OCI-LY1 (cell line): ENCODE measurements at regions not wholly inside any gene's neighbourhood (a gene's known extent, or its start where the extent isn't known, plus 50 kb on each side); places are given as distances from the start of the nearest gene placed in this dataset.

ENCODE experiments used
- H2AFZ ChIP-seq: fragments of 200-600 bp; sonication (generic), shearing (Covaris generic); 2 replicates; pipeline ENCODE4 v1.6.0; 2014; ENCODE audit warnings: antibody characterized with exemption, mild to moderate bottlenecking, low read length
- H3F3A ChIP-seq: fragments of 200-600 bp; sonication (generic), shearing (Covaris generic); 2 replicates; pipeline ENCODE4 v1.6.0; 2014; ENCODE audit warnings: mild to moderate bottlenecking, antibody characterized with exemption, low read length, moderate library complexity; ENCODE audit not compliant: insufficient read depth
- H3K27ac ChIP-seq: fragments of 200-600 bp; sonication (generic); 2 replicates; pipeline ENCODE4 v1.5.1; 2014; ENCODE audit warnings: low read length, mixed run types, mild to moderate bottlenecking, low read depth; ENCODE audit not compliant: poor library complexity, severe bottlenecking
- H3K27me3 ChIP-seq: fragments of 200-600 bp; sonication (generic); 2 replicates; pipeline ENCODE4 v1.6.0; 2014; ENCODE audit warnings: antibody characterized with exemption, mild to moderate bottlenecking, low read length, moderate library complexity; ENCODE audit not compliant: insufficient read depth
- H3K36me3 ChIP-seq: fragments of 200-600 bp; sonication (generic); 2 replicates; pipeline ENCODE4 v1.6.1; 2014; ENCODE audit warnings: mild to moderate bottlenecking, antibody characterized with exemption, low read length, moderate library complexity, mixed read lengths; ENCODE audit not compliant: insufficient read depth
- H3K4me1 ChIP-seq: fragments of 200-600 bp; sonication (generic); 2 replicates; pipeline ENCODE4 v1.5.1; 2014; ENCODE audit warnings: mild to moderate bottlenecking, low read length, moderate library complexity; ENCODE audit not compliant: insufficient read depth, severe bottlenecking
- H3K4me2 ChIP-seq: fragments of 200-600 bp; sonication (generic), shearing (Covaris generic); 2 replicates; pipeline ENCODE4 v1.6.1; 2014; ENCODE audit warnings: low read length
- H3K4me3 ChIP-seq: fragments of 200-600 bp; sonication (generic); 2 replicates; pipeline ENCODE4 v1.5.1; 2014; ENCODE audit warnings: low read length, low read depth, mild to moderate bottlenecking, mixed read lengths; ENCODE audit not compliant: poor library complexity, severe bottlenecking
- H3K79me2 ChIP-seq: fragments of 200-600 bp; shearing (Covaris generic); 2 replicates; pipeline ENCODE4 v1.6.1; 2016; ENCODE audit warnings: mixed run types, low read length, mixed read lengths; ENCODE audit not compliant: insufficient read depth
- H3K9ac ChIP-seq: fragments of 200-600 bp; sonication (generic), shearing (Covaris generic); 2 replicates; pipeline ENCODE4 v1.6.1; 2014; ENCODE audit warnings: mild to moderate bottlenecking, low read length, mixed read lengths
- H3K9me2 ChIP-seq: fragments of 200-600 bp; sonication (generic), shearing (Covaris generic); 2 replicates; pipeline ENCODE4 v1.6.1; 2014; ENCODE audit warnings: low read depth, mild to moderate bottlenecking, low read length, mixed read lengths
- H3K9me3 ChIP-seq: fragments of 200-600 bp; shearing (Covaris generic); 2 replicates; pipeline ENCODE4 v1.6.1; 2014; ENCODE audit warnings: low read length, mixed read lengths
- H4K20me1 ChIP-seq: fragments of 200-600 bp; sonication (generic), shearing (Covaris generic); 2 replicates; pipeline ENCODE4 v1.6.0; 2016; ENCODE audit warnings: mild to moderate bottlenecking, low read length; ENCODE audit not compliant: insufficient read depth
- CTCF ChIP-seq: fragments of 200-600 bp; sonication (generic), shearing (Covaris generic); IDR thresholded peaks from 2 replicates; pipeline ENCODE4 v1.5.1; 2017; ENCODE audit warnings: mild to moderate bottlenecking, antibody characterized with exemption, low read length, moderate library complexity, mixed read lengths
- EZH2 ChIP-seq: fragments of 200-600 bp; sonication (generic), shearing (Covaris generic); IDR thresholded peaks from 2 replicates; pipeline ENCODE4 v1.8.0; 2017; ENCODE audit warnings: borderline replicate concordance, mixed run types, mild to moderate bottlenecking, antibody characterized with exemption, low read length, moderate library complexity, mixed read lengths

GRCh38 chr12:114293571-114294302 lies 112.2 kb downstream of the TBX5 start:
- Histone ChIP-seq H3K9ac (no peak overlapping the region), H3K79me2 (no peaks in the 10 kb centered on the region), H3K9me3 (no peaks in the 10 kb centered on the region), H3K4me3 (no peak overlapping the region), H3K4me2 (no peak overlapping the region), H3F3A (no peaks in the 10 kb centered on the region), H3K4me1 (no peaks in the 10 kb centered on the region), H2AFZ (no peak overlapping the region), H4K20me1 (no peaks in the 10 kb centered on the region), H3K27me3 (no peaks in the 10 kb centered on the region), H3K27ac (no peak overlapping the region), H3K9me2 (no peaks in the 10 kb centered on the region), H3K36me3 (no peaks in the 10 kb centered on the region)
- no peak for TF ChIP-seq CTCF
- TF ChIP-seq EZH2, result no peak

- H3K4me3 ChIP-seq, result no peak overlapping the region
- no peaks in the 10 kb centered on the region for H3F3A ChIP-seq
- TF ChIP-seq EZH2 (no peak), CTCF (no peak)
- no peaks in the 10 kb centered on the region for H4K20me1 ChIP-seq
- no peaks in the 10 kb centered on the region for H3K27me3 ChIP-seq
- no peak overlapping the region for H3K4me2 ChIP-seq
- no peak overlapping the region for H3K27ac ChIP-seq
- H3K9me2 ChIP-seq, result no peaks in the 10 kb centered on the region
- H3K9ac ChIP-seq, result no peak overlapping the region
- H3K79me2 ChIP-seq, result no peaks in the 10 kb centered on the region
- no peaks in the 10 kb centered on the region for H3K4me1 ChIP-seq
- no peaks in the 10 kb centered on the region for H3K9me3 ChIP-seq
- no peaks in the 10 kb centered on the region for H3K36me3 ChIP-seq
- H2AFZ ChIP-seq, result no peak overlapping the region
Measured at GRCh38 chr12:114293073-114293472, 112.9 kb downstream of the TBX5 start.

GRCh38 chr12:114291389-114292060 lies 114.4 kb downstream of the TBX5 start:
- Histone ChIP-seq H3F3A (no peaks in the 10 kb centered on the region), H3K27ac (no peak overlapping the region), H3K9me3 (no peaks in the 10 kb centered on the region), H4K20me1 (no peaks in the 10 kb centered on the region), H3K9ac (no peak overlapping the region), H3K79me2 (no peaks in the 10 kb centered on the region), H3K27me3 (no peaks in the 10 kb centered on the region), H3K4me3 (no peak overlapping the region), H3K4me1 (no peaks in the 10 kb centered on the region), H2AFZ (no peak overlapping the region), H3K4me2 (no peak overlapping the region), H3K9me2 (no peaks in the 10 kb centered on the region), H3K36me3 (no peaks in the 10 kb centered on the region)
- TF ChIP-seq CTCF, result no peak
- TF ChIP-seq EZH2, result no peak
